Peyer's patch (tissue), 4 donors: ENCODE measurements at regions not wholly inside any gene's neighbourhood (a gene's known extent, or its start where the extent isn't known, plus 50 kb on each side); places are given as distances from the start of the nearest gene placed in this dataset.

Experiments
- DNase-seq, 3 donors: peaks; one replicate each; pipeline ENCODE4 v3.0.0-alpha.2; 2017 to 2019
- H3K27ac ChIP-seq, 4 donors: fragments of 200-600 bp; sonication (generic); one replicate each; pipeline ENCODE4 v1.5.1; 2016 to 2019
- H3K27me3 ChIP-seq, 2 donors: fragments of 200-600 bp; sonication (generic); one replicate each; pipeline ENCODE4 v1.5.1; 2019
- H3K36me3 ChIP-seq, 3 donors: fragments of 200-600 bp; sonication (generic); one replicate each; pipeline ENCODE4 v1.5.1; 2016 to 2019
- H3K4me1 ChIP-seq, 4 donors: fragments of 200-600 bp; sonication (generic); one replicate each; pipeline ENCODE4 v1.5.1; 2016 to 2019
- H3K4me3 ChIP-seq, 4 donors: fragments of 200-600 bp; sonication (generic); 1 replicate in 3 of 4; 2 replicates in 1 of 4; pipeline ENCODE4 v1.5.1; 2016 to 2019; ENCODE audit warnings: mild to moderate bottlenecking in 1 of 4
- H3K9me3 ChIP-seq, 4 donors: fragments of 200-600 bp; sonication (generic); one replicate each; pipeline ENCODE4 v1.5.1; 2016 to 2019; ENCODE audit warnings: mild to moderate bottlenecking in 1 of 4
- CTCF ChIP-seq, 6 experiments: fragments of 450-650 bp in 4 of 6; fragments of 200-600 bp in 2 of 6; sonication (generic) in 1 of 6; IDR thresholded peaks; one replicate each; pipeline ENCODE4 v1.5.1; 2017 to 2019; ENCODE audit warnings: antibody characterized with exemption in 6 of 6, mild to moderate bottlenecking in 3 of 6, moderate library complexity in 1 of 6
- POLR2A ChIP-seq, 2 donors: fragments of 450-650 bp; IDR thresholded peaks; one replicate each; pipeline ENCODE4 v1.5.1; 2017; ENCODE audit warnings: antibody characterized with exemption in 2 of 2, mild to moderate bottlenecking in 2 of 2, moderate library complexity in 2 of 2

GRCh38 chr1:60162936-60163335 is 89.4 kb upstream of the C1orf87 start:
- DNase-seq: no peak
- no peaks in the 10 kb centered on the region for H3K9me3 ChIP-seq
- no peaks in the 10 kb centered on the region for H3K4me1 ChIP-seq
- H3K4me3 ChIP-seq: no peak overlapping the region
- H3K27me3 ChIP-seq: no peaks in the 10 kb centered on the region
- H3K36me3 ChIP-seq: no peaks in the 10 kb centered on the region
- H3K27ac ChIP-seq: no peak overlapping the region
- no peak for TF ChIP-seq CTCF (IDR thresholded peaks at IDR 0.05)
- no peak for TF ChIP-seq POLR2A (IDR thresholded peaks at IDR 0.05)

DNA sequence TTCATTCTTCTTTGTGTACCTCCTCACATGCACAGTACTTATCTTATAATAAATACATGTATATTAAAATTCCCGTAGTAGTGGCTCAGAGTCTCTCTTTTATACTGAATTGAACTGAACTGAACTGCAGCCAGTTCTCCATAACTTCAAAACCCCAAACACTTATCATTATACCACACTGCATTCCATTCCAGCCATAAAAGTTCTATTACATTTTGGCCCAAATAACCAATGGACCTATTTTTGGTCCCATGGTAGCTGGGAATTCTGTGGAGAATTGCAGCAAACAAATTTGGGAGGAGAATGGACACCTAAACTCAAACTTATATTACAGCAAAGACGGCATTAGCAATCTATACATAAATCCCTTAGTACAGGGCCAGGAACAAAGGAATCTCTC is 86.6 kb upstream of the C1orf87 start:
- H3K27me3 ChIP-seq: no peaks in the 10 kb centered on the region
- H3K4me1 ChIP-seq: no peaks in the 10 kb centered on the region
- H3K4me3 ChIP-seq: no peak overlapping the region
- no peak for TF ChIP-seq CTCF (IDR thresholded peaks at IDR 0.05)
- TF ChIP-seq POLR2A (IDR thresholded peaks at IDR 0.05): no peak
- no peaks in the 10 kb centered on the region for H3K36me3 ChIP-seq
- H3K27ac ChIP-seq: no peak overlapping the region
- DNase-seq: no peak
- no peaks in the 10 kb centered on the region for H3K9me3 ChIP-seq

- no peak overlapping the region for H3K4me3 ChIP-seq
- H3K36me3 ChIP-seq: no peaks in the 10 kb centered on the region
- TF ChIP-seq POLR2A (IDR thresholded peaks at IDR 0.05) (no peak), CTCF (IDR thresholded peaks at IDR 0.05) (no peak)
- DNase-seq: no peak
- H3K9me3 ChIP-seq: no peaks in the 10 kb centered on the region
- H3K4me1 ChIP-seq: no peaks in the 10 kb centered on the region
- no peaks in the 10 kb centered on the region for H3K27me3 ChIP-seq
- no peak overlapping the region for H3K27ac ChIP-seq
Observed at GRCh38 chr1:60156371-60156770, 82.8 kb upstream of the C1orf87 start.

DNA sequence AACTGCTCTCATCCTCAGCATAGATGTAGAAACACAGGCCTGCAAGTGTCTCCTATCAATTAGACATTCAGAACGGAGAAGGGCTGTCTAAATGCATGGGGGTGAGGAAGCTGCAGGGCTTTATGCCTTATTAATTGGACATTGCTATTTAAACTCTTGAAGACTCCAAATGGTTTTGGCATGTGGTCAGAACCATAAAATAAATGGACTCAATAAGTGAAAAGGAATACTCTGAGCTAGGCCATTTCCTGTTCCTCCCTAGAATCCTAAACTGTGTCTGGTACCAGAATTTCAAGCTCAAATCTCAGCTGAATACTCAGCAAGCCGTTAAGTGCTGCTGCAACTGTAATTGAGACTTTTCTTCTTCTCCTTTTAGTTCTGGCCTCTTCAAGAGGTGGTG is 80.4 kb upstream of the C1orf87 start:
- H3K27me3 ChIP-seq: no peaks in the 10 kb centered on the region
- no peaks in the 10 kb centered on the region for H3K9me3 ChIP-seq
- no peaks in the 10 kb centered on the region for H3K36me3 ChIP-seq
- H3K4me1 ChIP-seq: no peaks in the 10 kb centered on the region
- DNase-seq: no peak
- H3K4me3 ChIP-seq: no peak overlapping the region
- TF ChIP-seq CTCF (IDR thresholded peaks at IDR 0.05): no peak
- no peak for TF ChIP-seq POLR2A (IDR thresholded peaks at IDR 0.05)
- no peak overlapping the region for H3K27ac ChIP-seq

GRCh38 chr1:60152891-60153290 is 79.3 kb upstream of the C1orf87 start:
- TF ChIP-seq POLR2A (IDR thresholded peaks at IDR 0.05) (no peak), CTCF (IDR thresholded peaks at IDR 0.05) (no peak)
- Histone ChIP-seq H3K36me3 (no peaks in the 10 kb centered on the region), H3K27ac (no peak overlapping the region), H3K9me3 (no peaks in the 10 kb centered on the region), H3K4me1 (no peaks in the 10 kb centered on the region), H3K27me3 (no peaks in the 10 kb centered on the region), H3K4me3 (no peak overlapping the region)
- DNase-seq: no peak

DNA sequence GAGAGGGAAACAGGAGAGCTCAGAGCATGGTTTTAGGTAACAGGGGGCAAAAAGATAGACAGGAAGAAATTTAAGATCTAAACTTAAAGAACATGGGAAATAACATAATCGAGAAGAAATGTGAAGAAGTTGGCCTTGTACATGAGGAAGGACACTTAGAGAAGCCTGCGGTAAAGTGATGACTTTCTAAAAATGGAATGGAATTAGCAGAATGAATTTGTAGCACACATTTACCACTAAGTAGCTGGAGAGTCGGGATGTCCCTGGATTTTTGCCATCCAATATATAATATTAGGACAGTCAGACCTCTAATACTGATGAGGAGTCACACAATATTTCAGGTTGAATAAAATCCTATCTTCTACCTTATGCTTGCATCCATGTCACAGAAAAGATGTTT is 77.7 kb upstream of the C1orf87 start:
- TF ChIP-seq POLR2A (IDR thresholded peaks at IDR 0.05) (no peak), CTCF (IDR thresholded peaks at IDR 0.05) (no peak)
- Histone ChIP-seq H3K27ac (no peak overlapping the region), H3K4me3 (no peak overlapping the region), H3K27me3 (no peaks in the 10 kb centered on the region), H3K4me1 (no peaks in the 10 kb centered on the region), H3K36me3 (no peaks in the 10 kb centered on the region), H3K9me3 (no peaks in the 10 kb centered on the region)
- DNase-seq: no peak
